Hepatocyte (in vitro differentiated cells): ENCODE measurements at regions not wholly inside any gene's neighbourhood (a gene's known extent, or its start where the extent isn't known, plus 50 kb on each side); places are given as distances from the start of the nearest gene placed in this dataset.

Experiments used
- DNase-seq: peaks from one replicate; pipeline ENCODE4 v3.0.0-alpha.2; 2016; ENCODE audit warnings: low spot score
- H2AFZ ChIP-seq: fragments of 200-600 bp; sonication (generic); 2 replicates; pipeline ENCODE4 v1.6.0; 2016; ENCODE audit warnings: antibody characterized with exemption, mild to moderate bottlenecking
- H3K27ac ChIP-seq: fragments of 200-600 bp; sonication (generic); 2 replicates; pipeline ENCODE4 v1.5.1; 2016; ENCODE audit warnings: mild to moderate bottlenecking
- H3K27me3 ChIP-seq: fragments of 200-600 bp; sonication (generic); 2 replicates; pipeline ENCODE4 v1.6.1; 2016
- H3K36me3 ChIP-seq: fragments of 200-600 bp; sonication (generic); replicated peaks from 2 replicates; pipeline ENCODE4 v1.5.1; 2016; ENCODE audit warnings: low read depth; ENCODE audit not compliant: insufficient read depth
- H3K4me1 ChIP-seq: fragments of 200-600 bp; sonication (generic); 2 replicates; pipeline ENCODE4 v1.5.1; 2016; ENCODE audit warnings: mild to moderate bottlenecking, moderate library complexity; ENCODE audit not compliant: insufficient read depth
- H3K4me2 ChIP-seq: fragments of 200-600 bp; sonication (generic); 2 replicates; pipeline ENCODE4 v1.6.0; 2016
- H3K4me3 ChIP-seq: fragments of 200-600 bp; sonication (generic); 2 replicates; pipeline ENCODE4 v1.5.1; 2016; ENCODE audit warnings: mild to moderate bottlenecking
- H3K79me2 ChIP-seq: fragments of 200-600 bp; sonication (generic); 2 replicates; pipeline ENCODE4 v1.6.0; 2017; ENCODE audit warnings: mild to moderate bottlenecking
- H3K9me2 ChIP-seq: fragments of 200-600 bp; sonication (generic); replicated peaks from 2 replicates; pipeline ENCODE4 v1.6.0; 2017; ENCODE audit warnings: mild to moderate bottlenecking; ENCODE audit not compliant: insufficient read depth
- H3K9me3 ChIP-seq: fragments of 200-600 bp; sonication (generic); 2 replicates; pipeline ENCODE4 v1.5.1; 2016; ENCODE audit warnings: low read depth, mild to moderate bottlenecking
- H4K20me1 ChIP-seq: fragments of 200-600 bp; sonication (generic); 2 replicates; pipeline ENCODE4 v1.6.0; 2016; ENCODE audit warnings: mild to moderate bottlenecking; ENCODE audit not compliant: insufficient read depth, poor library complexity, severe bottlenecking
- EZH2 ChIP-seq: fragments of 200-600 bp; sonication (generic); IDR thresholded peaks from 2 replicates; pipeline ENCODE4 v1.6.1; 2016; ENCODE audit warnings: antibody characterized with exemption, mild to moderate bottlenecking, borderline replicate concordance
- EZH2phosphoT487 ChIP-seq: fragments of 200-600 bp; sonication (generic); IDR thresholded peaks from one replicate; pipeline ENCODE4 v1.6.1; 2018; ENCODE audit warnings: antibody characterized with exemption, mild to moderate bottlenecking, low read depth, moderate library complexity; ENCODE audit not compliant: unreplicated experiment, severe bottlenecking
- WGBS: methylation state at CpG from one replicate; pipeline ENCODE4 v1.1.6; 2016; ENCODE audit warnings: low lambda C conversion rate; ENCODE audit errors: missing lambda C conversion rate; 5-methylcytosine and 5-hydroxymethylcytosine counted together
- TF ChIP-seq, protein P1 (sequence below): fragments of 200-600 bp; sonication (generic); IDR thresholded peaks from 2 replicates; pipeline ENCODE4 v1.5.1; 2016; ENCODE audit warnings: antibody characterized with exemption, mild to moderate bottlenecking; ENCODE audit not compliant: poor library complexity

DNA sequence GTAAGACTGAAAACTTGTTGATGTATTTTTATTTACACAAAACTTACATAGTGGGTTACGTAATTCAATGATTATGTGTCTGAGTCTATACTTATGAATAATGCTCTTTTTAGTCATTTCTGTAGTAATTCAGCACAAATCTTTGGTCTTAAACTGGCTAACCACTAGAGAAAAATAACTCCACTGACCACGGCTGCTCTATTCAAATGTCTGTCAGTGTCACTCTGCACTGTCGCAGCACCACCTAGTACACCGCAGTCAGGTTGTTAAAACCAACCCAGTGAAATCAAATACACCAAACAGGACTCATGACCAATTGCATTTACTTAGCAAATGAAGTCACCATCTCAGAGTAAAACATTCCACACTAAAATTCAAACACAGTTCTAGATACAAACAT lies 93.5 kb upstream of the CCDC28A start:
- Histone ChIP-seq H2AFZ (no peak overlapping the region), H3K9me2 (no peaks in the 10 kb centered on the region), H3K79me2 (peaks cover 8% of the 10 kb centered on the region), H3K27me3 (no peaks in the 10 kb centered on the region), H3K27ac (no peak overlapping the region), H3K4me1 (no peaks in the 10 kb centered on the region), H3K4me3 (no peak overlapping the region), H3K4me2 (no peak overlapping the region), H3K9me3 (no peaks in the 10 kb centered on the region), H3K36me3 (no peaks in the 10 kb centered on the region), H4K20me1 (no peaks in the 10 kb centered on the region)
- DNase-seq: no peak
- WGBS: 68% methylated on average over 4 of the region's 4 CpGs
- TF ChIP-seq, protein P1, sequence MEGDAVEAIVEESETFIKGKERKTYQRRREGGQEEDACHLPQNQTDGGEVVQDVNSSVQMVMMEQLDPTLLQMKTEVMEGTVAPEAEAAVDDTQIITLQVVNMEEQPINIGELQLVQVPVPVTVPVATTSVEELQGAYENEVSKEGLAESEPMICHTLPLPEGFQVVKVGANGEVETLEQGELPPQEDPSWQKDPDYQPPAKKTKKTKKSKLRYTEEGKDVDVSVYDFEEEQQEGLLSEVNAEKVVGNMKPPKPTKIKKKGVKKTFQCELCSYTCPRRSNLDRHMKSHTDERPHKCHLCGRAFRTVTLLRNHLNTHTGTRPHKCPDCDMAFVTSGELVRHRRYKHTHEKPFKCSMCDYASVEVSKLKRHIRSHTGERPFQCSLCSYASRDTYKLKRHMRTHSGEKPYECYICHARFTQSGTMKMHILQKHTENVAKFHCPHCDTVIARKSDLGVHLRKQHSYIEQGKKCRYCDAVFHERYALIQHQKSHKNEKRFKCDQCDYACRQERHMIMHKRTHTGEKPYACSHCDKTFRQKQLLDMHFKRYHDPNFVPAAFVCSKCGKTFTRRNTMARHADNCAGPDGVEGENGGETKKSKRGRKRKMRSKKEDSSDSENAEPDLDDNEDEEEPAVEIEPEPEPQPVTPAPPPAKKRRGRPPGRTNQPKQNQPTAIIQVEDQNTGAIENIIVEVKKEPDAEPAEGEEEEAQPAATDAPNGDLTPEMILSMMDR: no peak
- no peak for TF ChIP-seq EZH2
- no peak for TF ChIP-seq EZH2phosphoT487

DNA sequence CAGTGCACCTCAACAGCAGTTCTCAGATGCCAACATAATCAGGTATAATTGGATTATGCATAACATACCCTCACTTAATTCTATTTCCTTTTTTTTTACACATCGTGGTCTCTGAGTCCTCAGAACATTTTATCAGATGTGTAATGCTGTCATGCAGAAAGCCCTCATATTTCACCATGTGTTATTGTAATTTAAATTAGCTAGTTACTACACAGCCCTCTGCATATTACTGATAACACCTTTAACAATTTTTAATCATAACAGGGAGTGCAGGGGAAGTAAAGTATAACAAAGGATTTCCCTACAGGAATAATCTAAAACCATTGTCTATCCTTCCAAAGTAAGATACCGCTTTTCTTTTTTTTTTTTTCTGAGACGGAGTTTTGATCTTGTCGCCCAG lies 91.9 kb upstream of the CCDC28A start:
- Histone ChIP-seq H2AFZ (no peak overlapping the region), H3K27ac (no peak overlapping the region), H3K4me1 (no peaks in the 10 kb centered on the region), H4K20me1 (no peaks in the 10 kb centered on the region), H3K9me2 (no peaks in the 10 kb centered on the region), H3K4me2 (no peak overlapping the region), H3K27me3 (no peaks in the 10 kb centered on the region), H3K4me3 (no peak overlapping the region), H3K79me2 (peaks cover 14% of the 10 kb centered on the region), H3K36me3 (no peaks in the 10 kb centered on the region), H3K9me3 (no peaks in the 10 kb centered on the region)
- no peak for DNase-seq
- TF ChIP-seq EZH2 (no peak), EZH2phosphoT487 (no peak)
- TF ChIP-seq, protein P1: no peak
- 94% methylated on average over 4 of the region's 4 CpGs for WGBS

DNA sequence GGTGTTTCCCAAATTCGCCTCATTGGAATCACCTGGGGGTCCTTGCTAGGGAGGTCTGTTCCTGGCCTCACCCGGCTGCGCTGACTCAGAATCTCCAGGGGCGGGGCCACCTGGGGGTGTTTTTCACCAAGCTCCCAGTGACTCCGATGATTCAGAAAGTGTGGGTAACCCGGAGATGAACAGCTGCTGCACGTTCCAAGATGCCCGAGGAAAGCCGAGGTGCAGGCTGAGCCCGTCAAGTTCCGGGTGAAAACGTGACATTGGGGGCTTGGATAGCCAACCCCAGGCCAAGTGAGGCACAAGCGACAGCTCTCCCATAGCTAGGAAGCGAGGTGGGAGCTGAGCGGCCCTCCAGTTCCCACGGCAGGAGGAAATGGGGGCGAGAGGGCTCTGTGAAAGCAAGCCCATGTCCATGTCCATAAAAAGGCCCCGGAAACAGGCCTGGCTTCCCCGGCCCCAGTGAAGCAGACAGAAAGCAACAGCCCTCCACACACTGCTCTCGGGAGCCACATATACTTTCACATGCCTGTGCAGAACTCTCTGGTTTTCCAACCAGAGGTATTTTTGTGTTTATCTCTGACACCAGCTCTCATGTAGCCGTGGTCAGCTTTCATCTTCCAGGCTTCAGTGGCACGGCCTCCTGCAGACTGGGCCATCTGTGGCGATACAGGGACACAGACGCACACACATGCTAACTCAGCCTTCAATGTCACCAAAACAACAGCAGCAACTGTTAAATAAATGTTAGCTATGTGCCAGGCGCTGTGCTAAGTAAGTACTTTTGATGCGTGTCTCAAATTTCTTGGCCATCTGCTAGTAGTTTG lies 90.7 kb upstream of the CCDC28A start:
- Histone ChIP-seq H3K27me3 (no peaks in the 10 kb centered on the region), H3K4me2 (peak overlapping the region; percentile 28), H3K4me3 (no peak overlapping the region), H3K79me2 (peaks cover 22% of the 10 kb centered on the region), H3K9me3 (no peaks in the 10 kb centered on the region), H3K36me3 (no peaks in the 10 kb centered on the region), H3K9me2 (no peaks in the 10 kb centered on the region), H3K4me1 (no peaks in the 10 kb centered on the region), H2AFZ (peak overlapping the region; percentile 42), H4K20me1 (no peaks in the 10 kb centered on the region), H3K27ac (peak overlapping the region; percentile 8)
- TF ChIP-seq, protein P1: no peak
- no peak for TF ChIP-seq EZH2phosphoT487
- TF ChIP-seq EZH2: no peak
- no peak for DNase-seq
- 78% methylated on average over 26 of the region's 26 CpGs for whole genome bisulfite sequencing
